ENCODE measurements at regions not wholly inside any gene's neighbourhood (a gene's known extent, or its start where the extent isn't known, plus 50 kb on each side); places are given as distances from the start of the nearest gene placed in this dataset.

GRCh38 chr4:108366716-108367115 is 198.0 kb upstream of the LEF1 start:
- no peaks in the 10 kb centered on the region for H3K9me3 Mint-ChIP-seq
- H3K36me3 Mint-ChIP-seq (ENCODE audit: low read depth): no peaks in the 10 kb centered on the region
- H3K27ac Mint-ChIP-seq: no peak overlapping the region
- H3K27me3 Mint-ChIP-seq (ENCODE audit: low read depth): peaks cover 42% of the 10 kb centered on the region
- no peak for TF ChIP-seq CTCF (IDR thresholded peaks at IDR 0.05; ENCODE audit: unreplicated experiment in 3 of 3)
- no peak overlapping the region for H3K4me3 Mint-ChIP-seq
- H3K4me1 Mint-ChIP-seq: peaks cover 39% of the 10 kb centered on the region

GRCh38 chr4:108365551-108365950 is 196.8 kb upstream of the LEF1 start:
- no peaks in the 10 kb centered on the region for H3K36me3 Mint-ChIP-seq (ENCODE audit: low read depth)
- no peak overlapping the region for H3K4me3 Mint-ChIP-seq
- TF ChIP-seq CTCF (IDR thresholded peaks at IDR 0.05; ENCODE audit: unreplicated experiment in 3 of 3): no peak
- H3K9me3 Mint-ChIP-seq: no peaks in the 10 kb centered on the region
- peaks cover 31% of the 10 kb centered on the region for H3K27me3 Mint-ChIP-seq (ENCODE audit: low read depth)
- no peak overlapping the region for H3K27ac Mint-ChIP-seq
- H3K4me1 Mint-ChIP-seq: peaks cover 40% of the 10 kb centered on the region

GRCh38 chr4:108361886-108362285 is 193.2 kb upstream of the LEF1 start:
- Mint-ChIP-seq H3K4me3 (peak overlapping the region in 1 of 3 experiments; percentile 16), H3K36me3 (ENCODE audit: low read depth) (no peaks in the 10 kb centered on the region), H3K27ac (peak overlapping the region; percentile 86 to 97 (median 96)), H3K27me3 (ENCODE audit: low read depth) (peaks cover 11% of the 10 kb centered on the region), H3K9me3 (no peaks in the 10 kb centered on the region), H3K4me1 (peaks cover 48% of the 10 kb centered on the region)
- no peak for TF ChIP-seq CTCF (IDR thresholded peaks at IDR 0.05; ENCODE audit: unreplicated experiment in 3 of 3)

- H3K27ac Mint-ChIP-seq: peak overlapping the region; percentile 86 to 97 (median 96)
These were observed 192.7 kb upstream of the LEF1 start for GRCh38 chr4:108361446-108361820.

GRCh38 chr4:108360754-108361445 is 192.2 kb upstream of the LEF1 start:
- H3K9me3 Mint-ChIP-seq: no peaks in the 10 kb centered on the region
- H3K4me1 Mint-ChIP-seq: peaks cover 47% of the 10 kb centered on the region
- no peaks in the 10 kb centered on the region for H3K36me3 Mint-ChIP-seq (ENCODE audit: low read depth)
- peaks cover 11% of the 10 kb centered on the region for H3K27me3 Mint-ChIP-seq (ENCODE audit: low read depth)
- peak in 2 of 3 experiments; percentile 10 to 21 for TF ChIP-seq CTCF (IDR thresholded peaks at IDR 0.05; ENCODE audit: unreplicated experiment in 3 of 3)
- peak overlapping the region; percentile 86 to 97 (median 96) for H3K27ac Mint-ChIP-seq
- H3K4me3 Mint-ChIP-seq: peak overlapping the region; percentile 42 to 54 (median 51)

More at GRCh38 chr4:108361446-108361820, 192.7 kb upstream of the LEF1 start:
- no peaks in the 10 kb centered on the region for H3K36me3 Mint-ChIP-seq (ENCODE audit: low read depth)
- no peaks in the 10 kb centered on the region for H3K9me3 Mint-ChIP-seq
- peaks cover 11% of the 10 kb centered on the region for H3K27me3 Mint-ChIP-seq (ENCODE audit: low read depth)
- peaks cover 47% of the 10 kb centered on the region for H3K4me1 Mint-ChIP-seq
- H3K4me3 Mint-ChIP-seq: no peak overlapping the region
- no peak for TF ChIP-seq CTCF (IDR thresholded peaks at IDR 0.05; ENCODE audit: unreplicated experiment in 3 of 3)

All from nephron (organoid).